GM21381 (cell line): ENCODE measurements at regions not wholly inside any gene's neighbourhood (a gene's known extent, or its start where the extent isn't known, plus 50 kb on each side); places are given as distances from the start of the nearest gene placed in this dataset.
"Not testable (repeated sequence)": the region's sequence is repeated elsewhere in the genome, so short reads cannot be mapped to it uniquely, and the experiment has no call there.

ENCODE experiments used
- ATAC-seq: cut with Tn5 transposase; IDR thresholded peaks from one replicate; pipeline ENCODE4 v1.9.1; 2021; ENCODE audit warnings: mild to moderate bottlenecking, moderate library complexity; ENCODE audit not compliant: unreplicated experiment

GRCh38 chr13:33547035-33547434, 261.5 kb upstream of the STARD13 start:
- ATAC-seq, result no peak

GRCh38 chr13:33548069-33548468, 262.5 kb upstream of the STARD13 start:
- ATAC-seq, result no peak

GRCh38 chr13:33550276-33550675, 264.7 kb upstream of the STARD13 start:
- ATAC-seq, result no peak

GRCh38 chr13:33550885-33551284, 265.3 kb upstream of the STARD13 start:
- ATAC-seq, result no peak

- peak; percentile 88 for ATAC-seq
Observed at GRCh38 chr13:33554919-33555791, 262.8 kb upstream of the RFC3 start.

GRCh38 chr13:33556828-33557227, 261.1 kb upstream of the RFC3 start:
- no peak for ATAC-seq

GRCh38 chr13:33560726-33561125, 257.2 kb upstream of the RFC3 start:
- ATAC-seq, result no peak

- ATAC-seq, result no peak
Observed at GRCh38 chr13:33561627-33562026, 256.3 kb upstream of the RFC3 start.

- ATAC-seq, result peak; percentile 75
Observed at GRCh38 chr13:33571618-33572017, 246.3 kb upstream of the RFC3 start.

GRCh38 chr13:33572322-33572721, 245.6 kb upstream of the RFC3 start:
- ATAC-seq, result not testable (repeated sequence)

- ATAC-seq, result no peak
Observed at GRCh38 chr13:33575378-33575777, 242.6 kb upstream of the RFC3 start.

- ATAC-seq, result no peak
Observed at GRCh38 chr13:33577007-33577406, 240.9 kb upstream of the RFC3 start.

GRCh38 chr13:33578786-33579185, 239.2 kb upstream of the RFC3 start:
- no peak for ATAC-seq

- no peak for ATAC-seq
Observed at GRCh38 chr13:33582121-33582520, 235.8 kb upstream of the RFC3 start.

- no peak for ATAC-seq
Observed at GRCh38 chr13:33583398-33583797, 234.6 kb upstream of the RFC3 start.

- no peak for ATAC-seq
Observed at GRCh38 chr13:33590936-33591335, 227.0 kb upstream of the RFC3 start.

GRCh38 chr13:33606692-33607091, 211.3 kb upstream of the RFC3 start:
- no peak for ATAC-seq

GRCh38 chr13:33610438-33611120, 207.4 kb upstream of the RFC3 start:
- no peak for ATAC-seq

GRCh38 chr13:33611121-33611805, 206.7 kb upstream of the RFC3 start:
- no peak for ATAC-seq

GRCh38 chr13:33612641-33613638, 205.0 kb upstream of the RFC3 start:
- ATAC-seq, result no peak
